Uterus (tissue), 2 donors: ENCODE measurements at regions not wholly inside any gene's neighbourhood (a gene's known extent, or its start where the extent isn't known, plus 50 kb on each side); places are given as distances from the start of the nearest gene placed in this dataset.

Experiments used
- CTCF ChIP-seq, 4 experiments: fragments of 200-600 bp in 2 of 4; fragments of 450-650 bp in 2 of 4; sonication (generic) in 2 of 4; IDR thresholded peaks; one replicate each; pipeline ENCODE4 v1.5.1; 2016 to 2019; ENCODE audit warnings: antibody characterized with exemption in 4 of 4, mild to moderate bottlenecking in 2 of 4, moderate library complexity in 1 of 4
- POLR2A ChIP-seq, 2 donors: fragments of 450-650 bp; IDR thresholded peaks; one replicate each; pipeline ENCODE4 v1.6.1; 2016; ENCODE audit warnings: antibody characterized with exemption in 2 of 2, mild to moderate bottlenecking in 1 of 2, moderate library complexity in 1 of 2

GRCh38 chr18:75945265-75945933, 517.9 kb upstream of the SMIM21 start:
- TF ChIP-seq CTCF (IDR thresholded peaks at IDR 0.05) (no peak), POLR2A (IDR thresholded peaks at IDR 0.05) (no peak)
